Fibroblast of upper back skin (primary cell): ENCODE measurements at regions not wholly inside any gene's neighbourhood (a gene's known extent, or its start where the extent isn't known, plus 50 kb on each side); places are given as distances from the start of the nearest gene placed in this dataset.

Experiments used
- DNase-seq: peaks from one replicate; pipeline ENCODE4 v3.0.0-alpha.2; 2013

DNA sequence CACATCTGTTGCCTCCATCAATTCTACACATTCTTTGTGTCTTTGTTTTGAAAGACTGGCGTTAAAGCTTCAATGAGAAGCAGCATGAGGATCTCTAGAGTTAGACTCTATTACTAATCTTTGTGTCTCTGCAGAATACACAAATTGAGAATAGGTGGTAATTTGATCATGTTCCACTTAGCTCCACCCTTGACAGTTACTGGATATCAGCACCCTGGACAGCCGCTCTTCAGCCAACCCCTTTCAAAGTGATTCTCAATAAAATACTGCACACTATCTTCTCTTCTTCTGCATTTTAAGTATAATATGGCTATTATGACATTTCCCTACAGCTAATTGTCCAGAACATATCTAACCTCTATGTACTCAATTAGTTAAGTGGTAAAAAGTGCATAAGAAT is 54.3 kb upstream of the CNR1 start:
- DNase-seq: no peak

DNA sequence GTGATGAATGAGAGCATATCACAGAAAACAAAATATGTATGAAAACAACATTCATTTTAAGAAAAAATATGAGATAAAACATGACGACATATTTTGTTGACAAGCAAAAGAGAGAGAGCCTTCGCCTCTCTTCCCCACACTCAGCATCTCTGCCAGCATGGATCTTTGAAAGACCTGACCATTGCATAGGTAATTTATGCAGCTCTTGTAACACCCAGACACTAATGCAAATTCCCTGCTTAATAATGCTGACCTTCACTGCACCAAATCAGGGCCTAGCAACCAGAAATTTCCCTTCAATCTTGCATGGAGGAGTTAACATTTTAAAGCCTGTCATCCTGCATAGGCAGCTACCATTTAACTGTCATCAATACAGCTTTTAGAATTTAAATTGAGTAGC is 50.0 kb upstream of the CNR1 start:
- no peak for DNase-seq
